SK-N-SH (cell line): ENCODE measurements at regions not wholly inside any gene's neighbourhood (a gene's known extent, or its start where the extent isn't known, plus 50 kb on each side); places are given as distances from the start of the nearest gene placed in this dataset.

Source experiments
- CTCF ChIA-PET: fragments of 300-600, 350-600 bp; formaldehyde crosslinking; extraction: SDS; loops from one replicate; lab custom pipeline; 2021; lab: Yijun Ruan, JAX
- POLR2A ChIA-PET: fragments of 350-600 bp; sonication (Branson Sonifier 250); formaldehyde crosslinking; extraction: SDS; loops from one replicate; lab custom pipeline; 2020; ENCODE audit warnings: antibody characterized with exemption, inconsistent platforms; lab: Yijun Ruan, JAX
- DNase-seq: peaks from one replicate; pipeline ENCODE4 v3.0.0; 2012
- H2AFZ ChIP-seq: fragments of 200-600 bp; sonication (generic); 2 replicates; pipeline ENCODE4 v1.8.1; 2016; ENCODE audit warnings: antibody characterized with exemption, mild to moderate bottlenecking, low read depth
- H3F3A ChIP-seq: fragments of 200-600 bp; sonication (generic); replicated peaks from 2 replicates; pipeline ENCODE3; 2016; ENCODE audit warnings: antibody characterized with exemption, mild to moderate bottlenecking; ENCODE audit not compliant: insufficient read depth
- H3K27ac ChIP-seq, 2 experiments: fragments of 200-500 bp in 1 of 2; fragments of 200-600 bp in 1 of 2; sonication (Bioruptor generic) in 1 of 2; sonication (generic), shearing (Covaris generic) in 1 of 2; 2 replicates each; pipeline versions ENCODE4 v1.5.1 to v1.6.1; 2014 to 2016; ENCODE audit warnings: low read depth in 2 of 2, inconsistent platforms in 1 of 2, low read length in 1 of 2, mild to moderate bottlenecking in 1 of 2, mixed read lengths in 1 of 2
- H3K27me3 ChIP-seq: fragments of 200-600 bp; sonication (generic), shearing (Covaris generic); 2 replicates; pipeline ENCODE4 v1.6.1; 2016; ENCODE audit warnings: mixed run types; ENCODE audit not compliant: insufficient read depth
- H3K36me3 ChIP-seq, 2 experiments: fragments of 200-500 bp in 1 of 2; fragments of 200-600 bp in 1 of 2; sonication (Bioruptor generic) in 1 of 2; sonication (generic) in 1 of 2; replicated peaks in 1 of 2; 2 replicates each; pipeline versions ENCODE3 to v1.5.1; 2014 to 2016; ENCODE audit warnings: low read length in 1 of 2, mild to moderate bottlenecking in 1 of 2; ENCODE audit not compliant: insufficient read depth in 2 of 2, control insufficient read depth in 1 of 2
- H3K4me1 ChIP-seq, 2 experiments: fragments of 200-500 bp in 1 of 2; fragments of 200-600 bp in 1 of 2; sonication (Bioruptor generic) in 1 of 2; sonication (generic), shearing (Covaris generic) in 1 of 2; 2 replicates each; pipeline versions ENCODE4 v1.5.1 to v1.6.1; 2014 to 2016; ENCODE audit warnings: low read depth in 1 of 2, low read length in 1 of 2, mixed run types in 1 of 2; ENCODE audit not compliant: insufficient read depth in 2 of 2, control insufficient read depth in 1 of 2
- H3K4me2 ChIP-seq: fragments of 200-600 bp; sonication (generic), shearing (Covaris generic); 2 replicates; pipeline ENCODE4 v1.6.1; 2017; ENCODE audit warnings: mixed run types
- H3K4me3 ChIP-seq, 2 experiments: fragments of 200-500 bp in 1 of 2; fragments of 200-600 bp in 1 of 2; sonication (Bioruptor generic) in 1 of 2; sonication (generic), shearing (Covaris generic) in 1 of 2; 2 replicates each; pipeline versions ENCODE4 v1.5.1 to v1.8.1; 2014 to 2016; ENCODE audit warnings: low read depth in 2 of 2, inconsistent platforms in 1 of 2, low read length in 1 of 2, mild to moderate bottlenecking in 1 of 2, mixed read lengths in 1 of 2, moderate library complexity in 1 of 2
- H3K79me2 ChIP-seq: fragments of 200-600 bp; sonication (generic); 2 replicates; pipeline ENCODE4 v1.8.1; 2017; ENCODE audit warnings: mild to moderate bottlenecking; ENCODE audit not compliant: insufficient read depth
- H3K9ac ChIP-seq: fragments of 200-600 bp; sonication (generic); 2 replicates; pipeline ENCODE4 v1.6.1; 2017; ENCODE audit warnings: mixed run types
- H3K9me2 ChIP-seq: fragments of 200-600 bp; sonication (generic); 2 replicates; pipeline ENCODE4 v1.6.1; 2017; ENCODE audit warnings: mixed run types
- H3K9me3 ChIP-seq: fragments of 200-600 bp; sonication (generic); 2 replicates; pipeline ENCODE4 v1.6.1; 2017; ENCODE audit warnings: mixed run types, mild to moderate bottlenecking, moderate library complexity
- H4K20me1 ChIP-seq: fragments of 200-600 bp; sonication (generic); 2 replicates; pipeline ENCODE4 v1.6.1; 2017; ENCODE audit warnings: mild to moderate bottlenecking, mixed run types; ENCODE audit not compliant: insufficient read depth
- CHD2 ChIP-seq: fragments of 150-350 bp; IDR thresholded peaks from 2 replicates; pipeline ENCODE4 v1.6.1; 2018; ENCODE audit warnings: low read length; ENCODE audit not compliant: partially characterized antibody
- EZH2phosphoT487 ChIP-seq: fragments of 200-600 bp; sonication (generic); IDR thresholded peaks from 2 replicates; pipeline ENCODE4 v1.6.1; 2017; ENCODE audit warnings: low read depth, mixed run types, mild to moderate bottlenecking, antibody characterized with exemption, moderate library complexity, borderline replicate concordance
- FOXJ3 ChIP-seq: sonication (generic); formaldehyde crosslinking; IDR thresholded peaks from 2 replicates; pipeline ENCODE4 v1.5.1; 2020; ENCODE audit warnings: mild to moderate bottlenecking, missing genetic modification reagents
- FOXM1 ChIP-seq: IDR thresholded peaks from 2 replicates; pipeline ENCODE4 v1.4.0; 2012; ENCODE audit warnings: low read depth, mild to moderate bottlenecking
- RCOR1 ChIP-seq: fragments of 150-350 bp; IDR thresholded peaks from 2 replicates; pipeline ENCODE4 v1.6.1; 2017; ENCODE audit warnings: antibody characterized with exemption, low read length
- REST ChIP-seq: IDR thresholded peaks from 2 replicates; pipeline ENCODE4 v1.6.1; 2012; ENCODE audit warnings: mild to moderate bottlenecking, low read depth, low read length, moderate library complexity
- RXRA ChIP-seq: IDR thresholded peaks from 2 replicates; pipeline ENCODE4 v1.4.0; 2012; ENCODE audit warnings: low read depth, mild to moderate bottlenecking, borderline replicate concordance
- SIN3A ChIP-seq: IDR thresholded peaks from 2 replicates; pipeline ENCODE4 v1.6.1; 2012; ENCODE audit warnings: low read depth, mild to moderate bottlenecking, low read length, moderate library complexity, borderline replicate concordance
- TEAD4 ChIP-seq: IDR thresholded peaks from 2 replicates; pipeline ENCODE4 v1.4.0; 2012; ENCODE audit warnings: mild to moderate bottlenecking, borderline replicate concordance; ENCODE audit not compliant: insufficient read depth
- WGBS: methylation state at CpG from one replicate; pipeline ENCODE4 v1.1.6; 2017; ENCODE audit warnings: low lambda C conversion rate; 5-methylcytosine and 5-hydroxymethylcytosine counted together

GRCh38 chr15:59876140-59876539, 128.0 kb upstream of the FOXB1 start:
- H3K27ac ChIP-seq = no peak overlapping the region
- ChIA-PET POLR2A (no interaction called here), CTCF (no interaction called here)
- H3K4me2 ChIP-seq = no peak overlapping the region
- DNase-seq = no peak
- no peaks in the 10 kb centered on the region for H4K20me1 ChIP-seq
- 0 out of 2 replicates have a peak, but pooled peaks cover 5% of the 10 kb centered on the region for H3K27me3 ChIP-seq
- H3K4me1 ChIP-seq = no peaks in the 10 kb centered on the region
- no peaks in the 10 kb centered on the region for H3K79me2 ChIP-seq
- no peak overlapping the region for H3K9ac ChIP-seq
- H3K4me3 ChIP-seq = no peak overlapping the region
- no peak overlapping the region for H2AFZ ChIP-seq
- no peaks in the 10 kb centered on the region for H3K9me2 ChIP-seq
- no peaks in the 10 kb centered on the region for H3F3A ChIP-seq
- no peaks in the 10 kb centered on the region for H3K36me3 ChIP-seq
- H3K9me3 ChIP-seq = no peaks in the 10 kb centered on the region
- TF ChIP-seq REST (no peak), RCOR1 (no peak), EZH2phosphoT487 (no peak), CHD2 (no peak), FOXJ3 (CRISPR knock-in tag) (no peak), FOXM1 (no peak), TEAD4 (no peak)
- WGBS = 17% methylated on average over 5 of the region's 5 CpGs

- Histone ChIP-seq H3K36me3 (no peaks in the 10 kb centered on the region), H3K4me1 (no peaks in the 10 kb centered on the region), H2AFZ (no peak overlapping the region), H3K9me2 (no peaks in the 10 kb centered on the region), H3K27ac (no peak overlapping the region), H3K4me3 (no peak overlapping the region), H3F3A (no peaks in the 10 kb centered on the region), H3K9ac (no peak overlapping the region), H3K9me3 (no peaks in the 10 kb centered on the region), H3K4me2 (no peak overlapping the region), H3K79me2 (no peaks in the 10 kb centered on the region), H3K27me3 (0 out of 2 replicates have a peak, but pooled peaks cover 5% of the 10 kb centered on the region), H4K20me1 (no peaks in the 10 kb centered on the region)
- TF ChIP-seq SIN3A (no peak), RXRA (no peak)
- no peak for DNase-seq
- ChIA-PET POLR2A (no interaction called here), CTCF (interaction anchor here (1.6 kb wide), 1 partner anchor 13 kb away, joined by 3 read pairs; no protein-coding TSS in a partner anchor)
- WGBS = 14% methylated on average over 3 of the region's 3 CpGs
Observed at GRCh38 chr15:59873644-59874272, 130.4 kb upstream of the FOXB1 start.
